Ectodermal cell (in vitro differentiated cells): ENCODE measurements at regions not wholly inside any gene's neighbourhood (a gene's known extent, or its start where the extent isn't known, plus 50 kb on each side); places are given as distances from the start of the nearest gene placed in this dataset.

Experiments used
- H3K27ac ChIP-seq: 2 replicates; pipeline ENCODE4 v1.7.0; 2013; ENCODE audit warnings: mild to moderate bottlenecking, low read depth, low read length; ENCODE audit not compliant: insufficient read depth, poor library complexity, severe bottlenecking
- H3K27me3 ChIP-seq: 2 replicates; pipeline ENCODE4 v1.7.0; 2013; ENCODE audit warnings: mild to moderate bottlenecking, low read length; ENCODE audit not compliant: insufficient read depth, control insufficient read depth, poor library complexity, severe bottlenecking
- H3K36me3 ChIP-seq: one replicate; pipeline ENCODE4 v1.7.0; 2013; ENCODE audit warnings: low read length; ENCODE audit not compliant: control insufficient read depth, insufficient read depth
- H3K4me1 ChIP-seq: one replicate; pipeline ENCODE4 v1.7.0; 2013; ENCODE audit warnings: low read length; ENCODE audit not compliant: control insufficient read depth, insufficient read depth
- H3K4me3 ChIP-seq: 2 replicates; pipeline ENCODE4 v1.7.0; 2013; ENCODE audit warnings: low read depth, low read length, control low read depth; ENCODE audit not compliant: insufficient read depth
- H3K9me3 ChIP-seq: 2 replicates; pipeline ENCODE4 v1.7.0; 2013; ENCODE audit warnings: mild to moderate bottlenecking, low read length, moderate library complexity; ENCODE audit not compliant: control insufficient read depth
- WGBS, 2 experiments: methylation state at CpG; one replicate each; pipeline ENCODE4 v1.1.7; 2013; ENCODE audit warnings: missing lambda C conversion rate in 2 of 2; 5-methylcytosine and 5-hydroxymethylcytosine counted together

DNA sequence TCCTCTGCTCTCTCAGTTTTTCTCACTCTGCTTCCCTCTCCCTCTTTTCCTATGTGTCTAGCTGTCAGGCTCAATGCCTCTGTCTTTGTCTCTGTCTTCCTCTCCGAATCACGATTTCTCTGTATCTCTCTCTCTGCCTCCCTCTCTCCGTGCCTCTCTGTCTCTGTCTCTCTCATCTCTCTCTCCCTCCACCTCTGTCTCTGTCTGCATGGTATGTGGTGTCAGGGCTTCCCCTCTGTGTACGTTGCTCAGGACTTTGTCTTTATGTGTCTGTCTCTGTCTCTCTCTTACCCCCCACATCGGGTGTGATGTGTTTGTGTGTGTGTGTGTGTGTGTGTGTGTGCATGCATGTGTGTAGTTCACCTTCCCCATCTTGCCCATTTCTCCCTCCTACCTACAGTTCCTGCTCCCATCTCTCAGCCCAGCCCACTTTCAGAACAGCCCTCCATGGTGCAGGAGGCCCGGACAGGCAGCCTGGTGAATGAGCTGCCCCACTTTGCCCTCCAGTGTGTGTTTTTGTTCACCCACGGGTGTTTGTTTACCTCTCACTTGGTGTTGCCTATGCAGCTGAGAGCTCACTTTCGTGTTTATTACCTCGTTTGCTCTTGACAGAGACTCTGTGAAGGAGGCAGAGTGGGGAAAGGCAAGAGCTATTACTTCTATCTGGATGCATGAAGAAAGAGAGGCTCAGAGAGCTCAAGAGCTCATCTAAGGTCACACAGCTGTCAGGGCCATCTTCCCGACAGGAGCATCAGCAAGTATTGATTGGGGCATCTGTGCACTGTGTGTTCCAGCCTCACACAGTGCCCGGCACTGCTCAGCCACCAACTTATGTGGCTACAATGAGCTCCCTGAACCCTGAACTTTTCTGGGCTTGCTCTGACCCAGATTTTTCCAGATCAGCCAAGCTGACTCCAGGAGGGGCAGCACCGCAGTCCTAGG, 163.5 kb upstream of the ZMIZ1 start:
- 79 to 82% methylated on average over 11 of the region's 12 CpGs for WGBS, 2 experiments
- H3K27ac ChIP-seq, result no peak overlapping the region
- no peak overlapping the region for H3K4me3 ChIP-seq
- H3K27me3 ChIP-seq, result no peaks in the 10 kb centered on the region
- peaks cover 37% of the 10 kb centered on the region for H3K4me1 ChIP-seq
- no peaks in the 10 kb centered on the region for H3K36me3 ChIP-seq
- no peaks in the 10 kb centered on the region for H3K9me3 ChIP-seq

DNA sequence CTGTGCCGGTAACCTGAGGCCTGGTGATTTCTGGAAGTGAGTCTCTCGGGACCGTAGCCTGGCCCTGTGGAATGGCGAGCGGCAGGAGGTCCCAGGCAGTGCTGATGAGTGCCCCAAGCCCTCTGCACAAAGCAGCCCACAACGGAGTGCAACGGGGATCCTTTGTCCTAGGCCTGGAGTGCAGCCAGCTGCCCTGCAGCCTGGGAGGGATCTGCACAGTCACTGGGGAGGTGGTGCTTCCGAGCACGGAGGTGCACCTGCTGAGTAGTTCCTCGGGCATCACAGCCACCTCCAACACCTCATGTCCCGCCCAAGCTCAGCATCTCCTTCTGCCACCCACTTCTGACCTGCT, 162.8 kb upstream of the ZMIZ1 start:
- Histone ChIP-seq H3K27ac (no peak overlapping the region), H3K36me3 (no peaks in the 10 kb centered on the region), H3K4me1 (peaks cover 37% of the 10 kb centered on the region), H3K9me3 (no peaks in the 10 kb centered on the region), H3K4me3 (no peak overlapping the region), H3K27me3 (no peaks in the 10 kb centered on the region)
- 42 to 47% methylated on average over 11 of the region's 11 CpGs for WGBS, 2 experiments

- H3K27me3 ChIP-seq, result no peaks in the 10 kb centered on the region
- H3K9me3 ChIP-seq, result no peaks in the 10 kb centered on the region
- H3K4me3 ChIP-seq, result no peak overlapping the region
- no peak overlapping the region for H3K27ac ChIP-seq
- peaks cover 37% of the 10 kb centered on the region for H3K4me1 ChIP-seq
- WGBS, 2 experiments, result 93 to 95% methylated on average over 3 of the region's 3 CpGs
- no peaks in the 10 kb centered on the region for H3K36me3 ChIP-seq
Measured at GRCh38 chr10:78906734-78907390, 161.9 kb upstream of the ZMIZ1 start.

GRCh38 chr10:78907551-78908211, 161.1 kb upstream of the ZMIZ1 start:
- H3K9me3 ChIP-seq, result no peaks in the 10 kb centered on the region
- WGBS, 2 experiments, result 69 to 71% methylated on average over 11 of the region's 11 CpGs

DNA sequence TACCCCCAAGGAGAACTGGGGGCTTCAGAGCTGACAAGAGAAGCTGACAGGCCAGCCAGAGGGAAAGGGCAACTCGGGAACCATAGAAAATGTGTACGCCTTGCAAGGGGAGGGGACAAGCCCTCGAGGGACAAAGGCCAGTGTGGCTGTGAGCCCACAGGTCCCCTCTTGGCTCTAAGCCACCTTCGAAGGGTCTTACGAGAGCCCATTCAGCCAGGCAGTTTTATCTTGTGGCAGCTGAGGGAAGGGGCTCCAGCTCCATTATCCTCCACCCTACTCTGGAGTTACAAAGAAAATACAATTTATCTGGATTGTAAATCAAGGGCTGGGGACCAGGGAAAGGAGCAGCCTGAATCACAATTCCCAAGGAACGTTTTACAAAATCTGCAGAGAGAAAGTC, 159.5 kb upstream of the ZMIZ1 start:
- H3K36me3 ChIP-seq, result no peaks in the 10 kb centered on the region
- H3K9me3 ChIP-seq, result no peaks in the 10 kb centered on the region
- H3K27me3 ChIP-seq, result peaks cover 4% of the 10 kb centered on the region
- peaks cover 45% of the 10 kb centered on the region for H3K4me1 ChIP-seq
- WGBS, 2 experiments, result 55 to 66% methylated on average over 6 of the region's 6 CpGs
- H3K4me3 ChIP-seq, result no peak overlapping the region
- no peak overlapping the region for H3K27ac ChIP-seq

More at GRCh38 chr10:78907551-78908211, 161.1 kb upstream of the ZMIZ1 start:
- H3K4me1 ChIP-seq, result peaks cover 37% of the 10 kb centered on the region
- H3K27ac ChIP-seq, result no peak overlapping the region
- H3K27me3 ChIP-seq, result no peaks in the 10 kb centered on the region
- H3K36me3 ChIP-seq, result no peaks in the 10 kb centered on the region
- no peak overlapping the region for H3K4me3 ChIP-seq

- Histone ChIP-seq H3K4me1 (peaks cover 51% of the 10 kb centered on the region), H3K9me3 (no peaks in the 10 kb centered on the region), H3K27me3 (peaks cover 4% of the 10 kb centered on the region), H3K36me3 (no peaks in the 10 kb centered on the region), H3K27ac (no peak overlapping the region), H3K4me3 (no peak overlapping the region)
- WGBS, 2 experiments, result 95 to 97% methylated on average over 3 of the region's 3 CpGs
Measured at GRCh38 chr10:78910021-78910420, 158.7 kb upstream of the ZMIZ1 start.

- peaks cover 4% of the 10 kb centered on the region for H3K27me3 ChIP-seq
- no peak overlapping the region for H3K27ac ChIP-seq
- 87 to 91% methylated on average over 2 of the region's 2 CpGs for WGBS, 2 experiments
- H3K4me3 ChIP-seq, result no peak overlapping the region
- H3K9me3 ChIP-seq, result no peaks in the 10 kb centered on the region
- H3K36me3 ChIP-seq, result no peaks in the 10 kb centered on the region
- H3K4me1 ChIP-seq, result peaks cover 53% of the 10 kb centered on the region
Measured at GRCh38 chr10:78910476-78910875, 158.3 kb upstream of the ZMIZ1 start.

- H3K9me3 ChIP-seq, result no peaks in the 10 kb centered on the region
- H3K36me3 ChIP-seq, result no peaks in the 10 kb centered on the region
- H3K27me3 ChIP-seq, result peaks cover 4% of the 10 kb centered on the region
- peaks cover 53% of the 10 kb centered on the region for H3K4me1 ChIP-seq
- no peak overlapping the region for H3K4me3 ChIP-seq
- H3K27ac ChIP-seq, result no peak overlapping the region
- WGBS, 2 experiments, result 94% methylated on average over 7 of the region's 7 CpGs
Measured at GRCh38 chr10:78910886-78911285, 157.9 kb upstream of the ZMIZ1 start.

GRCh38 chr10:78911533-78912340, 157.0 kb upstream of the ZMIZ1 start:
- peaks cover 60% of the 10 kb centered on the region for H3K4me1 ChIP-seq
- peaks cover 4% of the 10 kb centered on the region for H3K27me3 ChIP-seq
- 94% methylated on average over 10 of the region's 10 CpGs for WGBS, 2 experiments
- H3K4me3 ChIP-seq, result no peak overlapping the region
- H3K9me3 ChIP-seq, result no peaks in the 10 kb centered on the region
- H3K27ac ChIP-seq, result no peak overlapping the region
- no peaks in the 10 kb centered on the region for H3K36me3 ChIP-seq
